IgD-negative memory B cell (primary cell): ENCODE measurements at regions not wholly inside any gene's neighbourhood (a gene's known extent, or its start where the extent isn't known, plus 50 kb on each side); places are given as distances from the start of the nearest gene placed in this dataset.

Experiments
- H3K27ac Mint-ChIP-seq, 3 donors: one replicate each; pipeline ENCODE4 v1.8.0; 2020 to 2022; ENCODE audit warnings: mild to moderate bottlenecking in 3 of 3, mixed read lengths in 3 of 3, moderate library complexity in 1 of 3
- H3K27me3 Mint-ChIP-seq: one replicate; pipeline ENCODE4 v1.8.0; 2021; ENCODE audit warnings: mixed read lengths
- H3K36me3 Mint-ChIP-seq: one replicate; pipeline ENCODE4 v1.8.0; 2020; ENCODE audit warnings: mild to moderate bottlenecking, mixed read lengths
- H3K4me1 Mint-ChIP-seq, 3 donors: one replicate each; pipeline ENCODE4 v1.8.0; 2020 to 2022; ENCODE audit warnings: mixed read lengths in 3 of 3, mild to moderate bottlenecking in 1 of 3
- H3K4me3 Mint-ChIP-seq, 4 donors: one replicate each; pipeline ENCODE4 v1.8.0; 2020 to 2022; ENCODE audit warnings: mild to moderate bottlenecking in 4 of 4, mixed read lengths in 4 of 4, moderate library complexity in 3 of 4
- H3K9me3 Mint-ChIP-seq, 3 donors: one replicate each; pipeline ENCODE4 v1.8.0; 2020 to 2021; ENCODE audit warnings: mixed read lengths in 3 of 3, mild to moderate bottlenecking in 1 of 3

DNA sequence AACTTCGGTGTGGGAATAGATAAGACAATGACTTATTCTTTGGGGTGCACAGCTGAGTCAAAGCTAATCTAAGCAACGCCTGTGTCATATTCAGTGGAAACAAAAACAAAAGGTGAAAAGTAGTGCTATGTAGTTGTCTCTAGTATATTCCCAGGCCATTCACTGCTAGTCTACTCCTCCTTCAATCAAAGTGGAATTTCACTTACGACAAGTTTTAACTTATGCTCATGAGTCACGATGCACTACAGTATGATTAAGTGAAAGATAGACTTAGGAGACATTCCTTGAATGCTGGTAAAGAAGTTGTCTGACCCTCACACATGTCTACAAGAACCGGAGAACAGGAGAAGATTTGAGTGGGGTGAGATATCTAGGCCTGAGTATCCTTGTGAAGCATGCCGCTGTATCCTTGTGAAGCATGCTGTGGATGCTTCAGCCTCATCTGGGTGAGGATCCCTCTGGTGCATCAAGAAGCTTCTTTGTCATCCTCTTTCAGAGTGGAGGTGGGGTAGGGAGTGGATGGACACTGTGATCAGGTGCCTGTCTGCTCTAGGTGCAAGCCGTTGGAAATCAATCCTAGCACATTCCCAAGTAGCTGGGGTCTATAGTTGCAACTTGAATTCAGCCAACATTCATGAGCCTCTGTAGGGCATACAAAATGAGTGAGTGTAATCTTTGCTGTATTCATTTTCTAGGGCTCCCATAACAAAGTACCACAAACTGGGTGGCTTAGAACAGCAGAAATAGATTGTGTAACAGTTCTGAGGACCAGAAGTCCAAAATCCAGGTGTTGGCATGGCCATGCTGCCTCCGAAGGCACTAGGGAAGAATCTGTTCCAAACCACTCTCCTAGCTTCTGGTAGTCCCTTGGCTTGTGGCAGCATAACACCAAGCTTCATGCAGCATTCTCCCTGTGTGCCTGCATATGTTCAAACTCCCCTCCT lies 173.5 kb upstream of the FN1 start:
- Mint-ChIP-seq H3K27ac (no peak overlapping the region), H3K4me3 (no peak overlapping the region), H3K4me1 (no peaks in the 10 kb centered on the region), H3K9me3 (no peaks in the 10 kb centered on the region), H3K36me3 (no peaks in the 10 kb centered on the region), H3K27me3 (peaks cover 4% of the 10 kb centered on the region)

DNA sequence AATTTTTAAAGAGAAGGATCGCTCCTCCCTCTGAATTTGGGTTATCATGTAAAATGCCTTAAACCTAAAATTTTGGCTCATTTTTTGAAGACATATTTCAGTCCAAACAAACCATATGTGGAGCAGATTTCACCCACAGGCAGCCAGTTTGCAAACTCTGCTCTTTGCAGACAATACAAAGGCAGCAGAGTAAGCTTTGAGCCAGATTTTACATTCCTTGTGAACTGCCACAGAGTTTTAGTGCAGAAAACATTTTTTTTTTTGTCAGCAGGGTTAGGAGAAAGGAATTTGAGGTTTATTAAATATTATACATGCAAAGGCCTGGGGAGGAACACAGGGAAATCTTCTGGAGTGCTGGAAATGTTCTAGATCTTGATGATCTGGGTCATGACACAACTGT lies 171.9 kb upstream of the FN1 start:
- no peaks in the 10 kb centered on the region for H3K36me3 Mint-ChIP-seq
- H3K27ac Mint-ChIP-seq, result no peak overlapping the region
- H3K4me1 Mint-ChIP-seq, result no peaks in the 10 kb centered on the region
- H3K4me3 Mint-ChIP-seq, result no peak overlapping the region
- peaks cover 3% of the 10 kb centered on the region for H3K27me3 Mint-ChIP-seq
- no peaks in the 10 kb centered on the region for H3K9me3 Mint-ChIP-seq

DNA sequence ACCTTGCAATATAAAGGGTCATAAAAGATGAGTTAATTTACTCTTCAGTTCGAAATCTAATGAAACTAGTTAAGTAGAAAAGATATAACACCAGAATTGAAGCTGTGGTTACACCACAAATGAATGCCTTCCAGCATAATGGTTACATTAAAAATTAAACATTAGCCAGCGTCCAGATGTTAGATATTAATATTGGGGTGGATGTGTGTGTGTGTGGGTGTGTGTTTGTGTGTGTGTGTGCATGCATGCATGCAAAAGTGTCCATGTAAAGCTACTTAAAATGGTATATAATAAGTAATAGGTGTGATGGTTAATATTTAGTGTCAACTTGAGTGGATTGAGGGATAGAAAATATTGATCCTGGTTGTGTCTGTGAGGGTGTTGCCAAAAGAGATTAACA lies 170.4 kb upstream of the FN1 start:
- no peaks in the 10 kb centered on the region for H3K36me3 Mint-ChIP-seq
- H3K4me3 Mint-ChIP-seq, result no peak overlapping the region
- no peaks in the 10 kb centered on the region for H3K4me1 Mint-ChIP-seq
- H3K9me3 Mint-ChIP-seq, result no peaks in the 10 kb centered on the region
- H3K27me3 Mint-ChIP-seq, result peaks cover 4% of the 10 kb centered on the region
- no peak overlapping the region for H3K27ac Mint-ChIP-seq

DNA sequence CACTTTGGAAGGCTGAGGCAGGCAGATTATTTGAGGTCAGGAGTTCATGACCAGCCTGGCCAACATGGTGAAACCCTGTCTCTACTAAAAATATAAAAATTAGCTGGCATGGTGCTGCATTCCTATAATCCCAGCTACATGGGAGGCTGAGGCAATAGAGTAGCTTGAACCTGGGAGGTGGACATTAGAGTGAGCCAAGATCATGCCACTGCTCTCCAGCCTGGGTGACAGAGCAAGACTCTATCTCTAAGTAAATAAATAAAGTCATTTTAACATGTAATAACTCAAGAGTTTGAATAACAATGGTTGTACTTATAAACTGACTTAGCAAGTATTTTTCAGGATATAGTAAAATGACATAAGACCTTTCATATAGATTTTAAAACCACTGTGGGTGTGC lies 169.3 kb upstream of the FN1 start:
- Mint-ChIP-seq H3K9me3 (no peaks in the 10 kb centered on the region), H3K4me1 (no peaks in the 10 kb centered on the region), H3K27ac (no peak overlapping the region), H3K4me3 (no peak overlapping the region), H3K36me3 (no peaks in the 10 kb centered on the region), H3K27me3 (peaks cover 4% of the 10 kb centered on the region)

DNA sequence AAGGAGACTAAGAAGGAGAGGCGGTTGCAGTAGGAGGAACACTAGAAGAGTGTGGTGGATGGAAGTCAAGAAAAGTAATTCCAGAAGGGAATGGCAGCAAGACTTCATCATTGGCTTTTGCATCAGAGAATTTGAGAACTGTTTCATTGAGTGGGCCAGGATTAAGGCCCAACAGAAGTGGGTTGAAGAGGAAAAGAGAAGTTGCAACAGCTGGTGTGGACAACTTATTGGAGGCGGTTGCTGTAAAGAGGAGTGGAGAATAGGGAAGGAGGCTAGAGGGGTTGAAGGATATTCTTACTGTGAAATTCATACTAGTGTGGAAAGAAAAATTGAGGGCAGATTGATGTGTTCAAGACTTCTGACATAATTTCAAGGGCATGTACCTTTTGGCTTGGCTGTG lies 168.7 kb upstream of the FN1 start:
- Mint-ChIP-seq H3K27ac (no peak overlapping the region), H3K4me3 (no peak overlapping the region), H3K27me3 (peaks cover 6% of the 10 kb centered on the region), H3K9me3 (no peaks in the 10 kb centered on the region), H3K4me1 (no peaks in the 10 kb centered on the region), H3K36me3 (no peaks in the 10 kb centered on the region)

DNA sequence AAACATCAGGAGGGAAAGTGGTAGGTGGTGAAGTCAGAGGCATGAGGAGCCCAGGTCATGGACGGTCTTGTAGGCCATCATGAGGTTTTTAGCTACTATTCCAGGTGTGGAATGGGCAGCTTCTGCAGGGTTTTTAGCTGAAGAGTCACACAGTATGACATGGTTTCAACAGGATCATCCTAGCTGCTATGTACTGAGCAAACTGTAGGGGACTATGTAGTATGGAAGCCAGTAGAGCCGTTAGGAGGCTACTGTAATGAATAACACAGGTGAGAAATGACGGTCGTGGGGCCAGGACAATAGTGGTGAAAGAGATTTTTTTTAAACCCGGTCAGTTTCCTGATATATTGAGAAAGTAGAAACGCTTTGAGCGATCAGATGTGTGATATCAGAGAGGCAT lies 167.6 kb upstream of the FN1 start:
- no peaks in the 10 kb centered on the region for H3K4me1 Mint-ChIP-seq
- no peaks in the 10 kb centered on the region for H3K9me3 Mint-ChIP-seq
- H3K36me3 Mint-ChIP-seq, result no peaks in the 10 kb centered on the region
- H3K4me3 Mint-ChIP-seq, result no peak overlapping the region
- H3K27ac Mint-ChIP-seq, result no peak overlapping the region
- H3K27me3 Mint-ChIP-seq, result peaks cover 6% of the 10 kb centered on the region

DNA sequence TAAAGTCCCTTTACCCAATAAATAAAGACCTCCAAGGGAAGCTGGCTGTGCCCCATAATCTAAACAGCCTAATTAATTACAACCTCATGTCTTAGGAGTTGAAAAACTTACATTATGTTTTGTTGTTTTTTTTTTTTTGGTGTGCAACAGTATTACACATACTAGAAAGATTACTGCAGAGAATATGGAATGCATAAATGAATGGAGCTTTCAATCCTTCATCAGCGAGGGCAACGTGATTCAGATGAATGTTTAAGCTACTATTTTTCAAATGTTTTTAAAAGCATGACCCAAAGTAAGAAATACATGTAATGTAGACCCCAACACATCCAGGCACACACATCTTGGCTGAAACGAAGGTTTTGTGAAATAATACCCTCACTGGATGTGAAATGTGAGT lies 167.1 kb upstream of the FN1 start:
- H3K4me1 Mint-ChIP-seq, result no peaks in the 10 kb centered on the region
- H3K9me3 Mint-ChIP-seq, result no peaks in the 10 kb centered on the region
- peaks cover 6% of the 10 kb centered on the region for H3K27me3 Mint-ChIP-seq
- H3K27ac Mint-ChIP-seq, result no peak overlapping the region
- H3K4me3 Mint-ChIP-seq, result no peak overlapping the region
- no peaks in the 10 kb centered on the region for H3K36me3 Mint-ChIP-seq

DNA sequence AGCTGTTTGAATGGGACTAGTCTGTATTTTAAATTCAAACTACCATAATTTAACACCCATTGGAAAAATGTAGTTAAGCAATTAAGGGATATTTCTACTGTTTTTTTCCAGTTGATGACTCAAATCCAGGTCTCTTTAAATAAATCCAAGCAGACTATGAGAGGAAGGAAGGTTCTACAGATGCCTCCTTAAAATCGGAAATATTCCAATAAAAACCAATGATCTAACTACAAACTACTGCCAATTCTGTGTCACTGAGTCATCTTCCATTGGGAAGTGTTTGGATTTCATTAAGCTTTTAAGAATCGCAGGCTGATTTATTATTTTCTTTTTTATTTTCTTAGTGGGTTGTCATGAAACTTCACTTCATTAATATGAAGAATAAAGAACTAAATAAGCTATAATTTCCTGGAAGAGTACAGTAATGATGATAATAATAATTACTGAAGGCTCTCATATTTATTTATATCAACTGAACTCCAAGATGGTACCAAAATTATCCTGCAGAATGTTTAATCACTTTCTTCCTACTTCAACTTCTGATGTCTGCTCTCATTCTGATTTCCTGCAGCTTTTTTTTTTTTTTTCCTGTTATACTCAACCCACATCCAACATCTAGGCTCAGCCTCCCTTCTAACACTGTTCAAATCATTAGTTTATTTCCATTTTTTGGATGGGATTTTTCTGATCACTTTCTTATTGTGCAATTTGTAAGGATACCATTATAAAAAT lies 166.3 kb upstream of the FN1 start:
- Mint-ChIP-seq H3K36me3 (no peaks in the 10 kb centered on the region), H3K9me3 (no peaks in the 10 kb centered on the region), H3K27ac (no peak overlapping the region), H3K27me3 (peaks cover 6% of the 10 kb centered on the region), H3K4me3 (no peak overlapping the region), H3K4me1 (no peaks in the 10 kb centered on the region)

DNA sequence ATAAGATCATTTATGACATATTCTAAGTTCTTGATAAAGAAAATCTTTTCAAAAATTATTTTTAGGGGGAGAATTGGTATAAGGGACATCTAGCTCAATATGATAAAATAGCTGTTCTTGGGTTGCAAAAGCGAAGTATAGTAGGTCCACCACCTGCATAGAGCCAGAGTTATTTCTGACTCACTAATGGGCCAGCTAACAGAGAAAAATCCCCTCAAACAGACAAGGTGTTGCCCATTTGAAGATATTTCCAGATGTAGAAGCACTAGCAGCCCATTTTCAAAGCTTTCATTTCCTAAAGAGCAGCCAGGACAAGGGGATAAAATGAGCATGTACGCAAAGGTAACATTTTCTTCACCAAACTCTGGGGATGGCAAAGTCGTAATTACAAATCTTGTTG lies 165.7 kb upstream of the FN1 start:
- Mint-ChIP-seq H3K4me3 (no peak overlapping the region), H3K9me3 (no peaks in the 10 kb centered on the region), H3K36me3 (no peaks in the 10 kb centered on the region), H3K27me3 (peaks cover 6% of the 10 kb centered on the region), H3K4me1 (no peaks in the 10 kb centered on the region), H3K27ac (no peak overlapping the region)

DNA sequence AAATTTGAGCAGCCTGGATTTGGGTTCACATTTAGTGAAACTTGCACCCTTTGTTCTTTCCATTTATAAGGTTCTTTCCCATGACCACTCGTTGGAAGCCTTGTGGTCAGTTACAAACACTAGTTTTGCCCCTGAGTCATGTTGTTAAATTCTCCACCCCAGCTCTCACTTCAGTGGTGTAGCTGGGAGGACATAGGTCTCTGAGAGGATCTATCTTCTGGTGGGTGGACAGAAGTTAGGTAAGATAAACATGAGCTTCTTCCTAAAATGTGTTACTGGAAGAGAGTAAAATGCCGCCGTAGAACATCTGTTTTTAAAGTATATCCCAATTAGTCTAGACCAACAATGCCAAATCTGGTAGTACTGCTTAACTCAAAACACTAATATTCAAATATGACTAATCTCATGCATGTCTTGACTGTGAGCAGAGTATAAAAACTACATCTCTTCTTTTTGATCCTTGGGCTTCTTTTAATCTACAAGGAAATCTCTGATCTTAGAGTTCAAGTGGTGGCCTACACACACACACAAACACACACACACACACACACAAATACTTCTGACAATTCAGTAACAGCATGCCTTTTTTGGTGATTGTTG lies 162.6 kb upstream of the FN1 start:
- Mint-ChIP-seq H3K4me3 (no peak overlapping the region), H3K27ac (no peak overlapping the region), H3K36me3 (no peaks in the 10 kb centered on the region), H3K9me3 (no peaks in the 10 kb centered on the region), H3K27me3 (peaks cover 4% of the 10 kb centered on the region), H3K4me1 (no peaks in the 10 kb centered on the region)

DNA sequence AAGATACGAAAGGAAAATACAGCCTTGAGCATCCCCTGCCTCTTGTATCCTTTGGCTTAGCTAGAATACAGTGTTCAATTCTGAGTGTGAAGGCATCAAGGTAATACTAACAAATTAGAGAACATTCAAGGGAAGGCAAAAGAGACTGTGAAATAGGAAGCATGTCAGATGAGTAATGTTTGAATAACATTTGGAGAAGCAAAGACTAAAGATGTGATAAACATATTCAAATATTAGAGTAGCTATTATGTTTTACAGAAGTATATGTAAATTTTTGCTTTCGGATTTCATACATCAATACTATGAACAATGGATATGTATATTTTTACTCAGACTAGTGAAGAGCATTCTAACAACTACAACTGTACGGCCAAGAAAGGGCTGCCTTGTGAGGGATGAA lies 161.7 kb upstream of the FN1 start:
- Mint-ChIP-seq H3K27me3 (peaks cover 3% of the 10 kb centered on the region), H3K36me3 (no peaks in the 10 kb centered on the region), H3K4me3 (no peak overlapping the region), H3K4me1 (no peaks in the 10 kb centered on the region), H3K9me3 (no peaks in the 10 kb centered on the region), H3K27ac (no peak overlapping the region)

DNA sequence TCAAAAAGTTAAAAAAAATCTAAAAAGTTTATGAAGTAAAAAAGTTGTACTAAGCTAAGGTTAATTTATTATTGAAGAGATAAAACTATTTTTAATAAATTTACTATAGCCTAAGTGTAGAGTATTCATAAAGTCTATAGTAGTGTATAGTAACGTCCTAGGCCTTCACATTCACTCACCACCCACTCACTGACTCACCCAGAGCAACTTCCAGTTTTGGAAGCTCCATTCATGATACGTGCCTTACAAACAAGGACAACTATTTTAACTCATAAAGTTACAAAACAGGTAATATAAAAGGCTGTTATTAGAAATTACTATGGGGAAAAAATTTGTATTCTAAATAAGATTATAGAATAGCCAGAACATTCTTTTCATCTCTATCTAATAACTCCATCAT lies 158.9 kb upstream of the FN1 start:
- no peaks in the 10 kb centered on the region for H3K36me3 Mint-ChIP-seq

DNA sequence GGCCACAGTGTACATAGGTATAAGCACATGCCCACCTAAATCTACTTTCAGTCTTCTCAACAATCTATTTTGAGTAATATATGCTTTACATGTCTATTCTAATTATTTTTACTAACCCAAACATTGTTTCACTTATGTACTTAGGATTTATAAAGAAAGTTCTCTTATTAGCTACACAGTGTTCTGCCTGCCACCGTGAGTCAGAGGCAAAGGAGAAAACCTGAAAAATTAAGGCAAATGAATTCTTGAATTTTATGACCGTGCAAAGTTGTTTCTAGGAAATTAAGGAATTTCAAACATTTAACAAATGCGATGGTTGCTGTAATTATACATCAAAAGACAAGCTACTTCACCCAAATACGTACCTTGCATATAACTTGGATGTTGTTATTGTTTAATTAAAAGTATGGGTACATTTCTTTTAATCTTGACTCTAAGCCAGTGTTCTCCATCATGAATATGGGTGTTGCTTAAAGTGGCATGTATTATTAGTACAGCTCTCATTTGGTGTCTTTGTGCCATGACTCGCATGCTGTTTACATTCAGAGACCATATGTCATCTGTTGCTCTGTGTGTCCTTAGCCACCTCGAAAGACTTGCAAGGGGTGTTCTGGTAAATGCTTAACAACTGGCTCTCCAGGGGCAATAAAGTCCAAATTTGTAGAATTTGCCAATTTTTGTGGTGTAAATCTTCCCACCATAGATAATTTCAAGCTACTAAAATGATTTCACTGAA lies 154.3 kb upstream of the FN1 start:
- Mint-ChIP-seq H3K27me3 (no peaks in the 10 kb centered on the region), H3K9me3 (no peaks in the 10 kb centered on the region), H3K36me3 (no peaks in the 10 kb centered on the region), H3K4me3 (no peak overlapping the region), H3K4me1 (no peaks in the 10 kb centered on the region), H3K27ac (no peak overlapping the region)

More for the DNA sequence above, 158.9 kb upstream of the FN1 start:
- H3K4me1 Mint-ChIP-seq, result no peaks in the 10 kb centered on the region
- H3K9me3 Mint-ChIP-seq, result no peaks in the 10 kb centered on the region
- H3K27me3 Mint-ChIP-seq, result no peaks in the 10 kb centered on the region
- H3K27ac Mint-ChIP-seq, result no peak overlapping the region
- no peak overlapping the region for H3K4me3 Mint-ChIP-seq

DNA sequence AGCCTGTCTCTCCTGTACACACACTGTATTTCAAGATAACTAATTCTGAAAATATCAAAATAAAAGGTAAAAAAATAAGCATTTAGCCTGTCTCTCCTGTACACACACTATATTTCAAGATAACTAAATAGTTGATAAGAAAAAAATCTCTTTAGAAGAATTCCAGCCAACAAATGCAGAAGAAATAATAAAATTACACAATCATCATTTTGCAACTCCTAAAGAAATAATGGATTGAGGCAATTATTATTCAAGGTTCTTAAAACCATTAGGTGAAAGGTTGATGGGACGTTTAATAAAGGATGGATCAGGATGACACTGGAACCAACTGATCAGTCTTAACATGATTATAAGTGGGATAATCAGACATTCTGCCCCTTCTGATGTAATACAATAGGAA lies 148.0 kb upstream of the FN1 start:
- no peaks in the 10 kb centered on the region for H3K36me3 Mint-ChIP-seq
- H3K9me3 Mint-ChIP-seq, result no peaks in the 10 kb centered on the region
- H3K27ac Mint-ChIP-seq, result no peak overlapping the region
- no peaks in the 10 kb centered on the region for H3K27me3 Mint-ChIP-seq
- H3K4me3 Mint-ChIP-seq, result no peak overlapping the region
- no peaks in the 10 kb centered on the region for H3K4me1 Mint-ChIP-seq

DNA sequence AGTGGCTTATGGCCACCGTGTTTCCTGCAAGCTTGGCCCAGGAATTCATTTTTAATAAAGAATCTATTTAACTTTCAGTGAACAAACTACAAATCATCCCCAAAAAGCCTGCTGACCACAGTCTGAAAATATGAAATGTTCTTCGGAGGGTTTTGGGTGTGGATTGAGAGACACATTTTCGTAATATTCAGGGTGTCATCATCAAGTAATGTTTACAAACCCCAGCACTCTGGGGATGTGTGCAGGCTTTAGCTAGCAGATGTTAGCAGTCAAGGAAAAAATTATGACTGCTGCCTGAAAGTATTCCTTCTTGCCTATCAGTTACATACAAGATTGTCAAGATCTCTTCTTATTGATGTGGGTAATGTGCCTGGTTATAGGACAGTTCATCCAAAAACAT lies 143.9 kb upstream of the FN1 start:
- Mint-ChIP-seq H3K4me3 (no peak overlapping the region), H3K4me1 (no peaks in the 10 kb centered on the region), H3K27me3 (peaks cover 3% of the 10 kb centered on the region), H3K36me3 (no peaks in the 10 kb centered on the region), H3K27ac (no peak overlapping the region), H3K9me3 (no peaks in the 10 kb centered on the region)
